HG02678 (cell line): ENCODE measurements at regions not wholly inside any gene's neighbourhood (a gene's known extent, or its start where the extent isn't known, plus 50 kb on each side); places are given as distances from the start of the nearest gene placed in this dataset.
"Not testable (repeated sequence)": the region's sequence is repeated elsewhere in the genome, so short reads cannot be mapped to it uniquely, and the experiment has no call there.

ENCODE experiments used
- ATAC-seq: cut with Tn5 transposase; IDR thresholded peaks from one replicate; pipeline ENCODE4 v1.9.1; 2021; ENCODE audit warnings: mild to moderate bottlenecking, moderate library complexity; ENCODE audit not compliant: unreplicated experiment

GRCh38 chr10:109732254-109732965, 190.9 kb downstream of the XPNPEP1 start:
- no peak for ATAC-seq

- not testable (repeated sequence) for ATAC-seq
Measured at GRCh38 chr10:109729895-109730294, 193.4 kb downstream of the XPNPEP1 start.

- ATAC-seq = no peak
Measured at GRCh38 chr10:109727436-109727835, 195.9 kb downstream of the XPNPEP1 start.

- ATAC-seq = no peak
Measured at GRCh38 chr10:109726473-109726872, 196.8 kb downstream of the XPNPEP1 start.

GRCh38 chr10:109723305-109723704, 200.0 kb downstream of the XPNPEP1 start:
- no peak for ATAC-seq

- ATAC-seq = no peak
Measured at GRCh38 chr10:109721453-109722064, 201.8 kb downstream of the XPNPEP1 start.

- ATAC-seq = no peak
Measured at GRCh38 chr10:109706026-109706560, 217.2 kb downstream of the XPNPEP1 start.

GRCh38 chr10:109701633-109702215, 221.6 kb downstream of the XPNPEP1 start:
- ATAC-seq = no peak

- no peak for ATAC-seq
Measured at GRCh38 chr10:109698882-109699664, 224.2 kb downstream of the XPNPEP1 start.

- no peak for ATAC-seq
Measured at GRCh38 chr10:109698086-109698485, 225.2 kb downstream of the XPNPEP1 start.

- no peak for ATAC-seq
Measured at GRCh38 chr10:109696981-109697775, 226.1 kb downstream of the XPNPEP1 start.

- no peak for ATAC-seq
Measured at GRCh38 chr10:109696462-109696861, 226.8 kb downstream of the XPNPEP1 start.

GRCh38 chr10:109695988-109696387, 227.3 kb downstream of the XPNPEP1 start:
- ATAC-seq = no peak

- ATAC-seq = no peak
Measured at GRCh38 chr10:109689785-109690184, 233.5 kb downstream of the XPNPEP1 start.

GRCh38 chr10:109679478-109679877, 243.8 kb downstream of the XPNPEP1 start:
- no peak for ATAC-seq

- no peak for ATAC-seq
Measured at GRCh38 chr10:109678857-109679256, 244.5 kb downstream of the XPNPEP1 start.

- no peak for ATAC-seq
Measured at GRCh38 chr10:109676703-109677102, 246.6 kb downstream of the XPNPEP1 start.

GRCh38 chr10:109668703-109669102, 254.6 kb downstream of the XPNPEP1 start:
- ATAC-seq = no peak

GRCh38 chr10:109668154-109668665, 255.1 kb downstream of the XPNPEP1 start:
- ATAC-seq = no peak

- ATAC-seq = no peak
Measured at GRCh38 chr10:109665321-109665720, 258.0 kb downstream of the XPNPEP1 start.
